Transverse colon (tissue), 4 donors: ENCODE measurements at regions not wholly inside any gene's neighbourhood (a gene's known extent, or its start where the extent isn't known, plus 50 kb on each side); places are given as distances from the start of the nearest gene placed in this dataset.

Experiments
- DNase-seq: peaks from one replicate; pipeline ENCODE4 v3.0.0-alpha.2; 2019
- H3K27ac ChIP-seq, 4 donors: fragments of 200-600 bp; sonication (generic); 2 replicates each; pipeline ENCODE4 v1.5.1; 2016 to 2018; ENCODE audit warnings: inconsistent platforms in 4 of 4
- H3K27me3 ChIP-seq: fragments of 200-600 bp; sonication (generic); 2 replicates; pipeline ENCODE4 v1.5.1; 2017; ENCODE audit warnings: inconsistent platforms
- H3K36me3 ChIP-seq, 4 donors: fragments of 200-600 bp; sonication (generic); 2 replicates each; pipeline ENCODE4 v1.5.1; 2017 to 2019; ENCODE audit warnings: inconsistent platforms in 4 of 4
- H3K4me1 ChIP-seq, 4 donors: fragments of 200-600 bp; sonication (generic); 2 replicates each; pipeline ENCODE4 v1.5.1; 2017 to 2020; ENCODE audit warnings: inconsistent platforms in 4 of 4
- H3K4me3 ChIP-seq, 4 donors: fragments of 200-600 bp; sonication (generic); 1 replicate in 1 of 4; 2 replicates in 3 of 4; pipeline versions ENCODE4 v1.5.1 to v1.6.1; 2017 to 2019; ENCODE audit warnings: inconsistent platforms in 4 of 4
- H3K9me3 ChIP-seq, 2 donors: fragments of 200-600 bp; sonication (generic); 2 replicates each; pipeline ENCODE4 v1.5.1; 2017 to 2019; ENCODE audit warnings: inconsistent platforms in 2 of 2
- CTCF ChIP-seq, 5 experiments: fragments of 200-600 bp in 3 of 5; fragments of 450-650 bp in 2 of 5; sonication (generic) in 3 of 5; IDR thresholded peaks; 1 replicate in 2 of 5; 2 replicates in 3 of 5; pipeline ENCODE4 v1.5.1; 2016 to 2017; ENCODE audit warnings: antibody characterized with exemption in 5 of 5, inconsistent platforms in 3 of 5, mild to moderate bottlenecking in 2 of 5, moderate library complexity in 1 of 5
- EP300 ChIP-seq: sonication (generic); formaldehyde crosslinking; IDR thresholded peaks from one replicate; pipeline ENCODE4 v1.6.1; 2017; ENCODE audit warnings: antibody characterized with exemption, low read depth
- POLR2A ChIP-seq: fragments of 450-650 bp; IDR thresholded peaks from one replicate; pipeline ENCODE4 v1.6.1; 2016; ENCODE audit warnings: antibody characterized with exemption, mild to moderate bottlenecking, moderate library complexity
- POLR2AphosphoS5 ChIP-seq, 3 donors: sonication (generic); formaldehyde crosslinking; IDR thresholded peaks; one replicate each; pipeline ENCODE4 v1.6.1; 2016; ENCODE audit warnings: antibody characterized with exemption in 3 of 3
- WGBS, 2 donors: methylation state at CpG; one replicate each; pipeline ENCODE4 v1.1.5; 2018; ENCODE audit warnings: low coverage in 1 of 2; 5-methylcytosine and 5-hydroxymethylcytosine counted together
- in situ Hi-C, 4 donors: fragments of 200-750 bp; cut with MboI; loops; one replicate each; pipeline versions ENCODE4 v1.15.0 to v1.15.1; 2017; ENCODE audit warnings: low sequenced_read_pairs in 3 of 4, low pct_ligation_motif_present in 1 of 4, low pct_unique_long_range_greater_than_20kb in 1 of 4
- intact Hi-C: fragments of 100-400 bp; cut with DNase I; formaldehyde crosslinking; loops from one replicate; pipeline ENCODE4 v1.15.1; 2023; ENCODE audit warnings: low total_unique reads

- TF ChIP-seq CTCF (IDR thresholded peaks at IDR 0.05) (no peak), EP300 (no peak), POLR2A (no peak), POLR2AphosphoS5 (IDR thresholded peaks at IDR 0.05) (no peak)
- no peak for DNase-seq
- H3K4me1 ChIP-seq: peaks cover 6 to 9% (median 8%) of the 10 kb centered on the region in 4 donors
- H3K36me3 ChIP-seq: peaks cover 0 to 15% (median 3%) of the 10 kb centered on the region in 4 donors
- no peaks in the 10 kb centered on the region for H3K27me3 ChIP-seq
- in situ Hi-C loops: no loop called here
- H3K4me3 ChIP-seq: no peak overlapping the region
- H3K9me3 ChIP-seq: no peaks in the 10 kb centered on the region
- intact Hi-C loops: no loop called here
- WGBS, 2 donors: 95 to 96% methylated on average over 7 to 8 of the region's 8 CpGs
- no peak overlapping the region for H3K27ac ChIP-seq
These were observed 110.0 kb upstream of the DMRT1 start for GRCh38 chr9:731474-731873.

GRCh38 chr9:734831-735511, 106.5 kb upstream of the DMRT1 start:
- intact Hi-C loops: no loop called here
- DNase-seq: no peak
- no peaks in the 10 kb centered on the region for H3K27me3 ChIP-seq
- TF ChIP-seq EP300 (peak; percentile 36), POLR2A (no peak), POLR2AphosphoS5 (IDR thresholded peaks at IDR 0.05) (peak in 2 of 3 donors; percentile 22 to 41)
- peaks cover 0 to 18% (median 3%) of the 10 kb centered on the region in 4 donors for H3K36me3 ChIP-seq
- in situ Hi-C loops: no loop called here
- peaks cover 7 to 28% (median 14%) of the 10 kb centered on the region in 4 donors for H3K4me1 ChIP-seq
- peak overlapping the region; percentile 75 to 84 (median 82) for H3K27ac ChIP-seq
- H3K4me3 ChIP-seq: no peak overlapping the region
- WGBS, 2 donors: 58 to 80% methylated on average over 8 to 9 of the region's 9 CpGs
- H3K9me3 ChIP-seq: no peaks in the 10 kb centered on the region

- H3K27ac ChIP-seq: peak overlapping the region; percentile 75 to 84 (median 82)
- intact Hi-C loops (no loop called here), in situ Hi-C loops (no loop called here)
These were observed 103.9 kb upstream of the DMRT1 start for GRCh38 chr9:737400-738120.

GRCh38 chr9:738209-738915, 103.1 kb upstream of the DMRT1 start:
- Histone ChIP-seq H3K9me3 (no peaks in the 10 kb centered on the region), H3K4me3 (no peak overlapping the region), H3K36me3 (peaks cover 0 to 23% (median 8%) of the 10 kb centered on the region in 4 donors), H3K27ac (peak overlapping the region; percentile 75 to 84 (median 82)), H3K27me3 (no peaks in the 10 kb centered on the region), H3K4me1 (peaks cover 7 to 28% (median 14%) of the 10 kb centered on the region in 4 donors)
- TF ChIP-seq EP300: no peak
- no peak for TF ChIP-seq POLR2A
- no peak for TF ChIP-seq CTCF (IDR thresholded peaks at IDR 0.05)
- peak; percentile 45 to 67 (median 48) for TF ChIP-seq POLR2AphosphoS5 (IDR thresholded peaks at IDR 0.05)
- 53 to 68% methylated on average over 5 to 14 of the region's 14 CpGs for WGBS, 2 donors
- peak; percentile 41 for DNase-seq
- intact Hi-C loops: no loop called here
- in situ Hi-C loops: no loop called here

More at GRCh38 chr9:737400-738120, 103.9 kb upstream of the DMRT1 start:
- no peak for DNase-seq
- 73 to 74% methylated on average over 7 of the region's 7 CpGs for WGBS, 2 donors
- H3K36me3 ChIP-seq: peaks cover 0 to 20% (median 5%) of the 10 kb centered on the region in 4 donors
- H3K27me3 ChIP-seq: no peaks in the 10 kb centered on the region
- no peak for TF ChIP-seq POLR2AphosphoS5 (IDR thresholded peaks at IDR 0.05)
- no peak for TF ChIP-seq EP300
- no peak for TF ChIP-seq POLR2A
- no peak for TF ChIP-seq CTCF (IDR thresholded peaks at IDR 0.05)
- H3K4me1 ChIP-seq: peaks cover 7 to 28% (median 14%) of the 10 kb centered on the region in 4 donors
- H3K9me3 ChIP-seq: no peaks in the 10 kb centered on the region
- H3K4me3 ChIP-seq: no peak overlapping the region
